Muscle of arm (tissue), 1 donor: ENCODE measurements at regions not wholly inside any gene's neighbourhood (a gene's known extent, or its start where the extent isn't known, plus 50 kb on each side); places are given as distances from the start of the nearest gene placed in this dataset.

Source experiments
- DNase-seq: peaks from one replicate; pipeline ENCODE4 v3.0.0-alpha.2; 2013

GRCh38 chr10:90326498-90327267, 531.2 kb downstream of the HTR7 start:
- DNase-seq, result no peak

GRCh38 chr10:90327611-90328010, 530.2 kb downstream of the HTR7 start:
- no peak for DNase-seq

GRCh38 chr10:90328459-90328858, 529.4 kb downstream of the HTR7 start:
- DNase-seq, result no peak

GRCh38 chr10:90328896-90329295, 528.9 kb downstream of the HTR7 start:
- DNase-seq, result no peak

- DNase-seq, result no peak
Measured at GRCh38 chr10:90337316-90337715, 520.5 kb downstream of the HTR7 start.

GRCh38 chr10:90342480-90342879, 515.4 kb downstream of the HTR7 start:
- DNase-seq, result no peak

- DNase-seq, result no peak
Measured at GRCh38 chr10:90344226-90344625, 513.6 kb downstream of the HTR7 start.

GRCh38 chr10:90347239-90347638, 510.6 kb downstream of the HTR7 start:
- no peak for DNase-seq

GRCh38 chr10:90350122-90350521, 507.7 kb downstream of the HTR7 start:
- no peak for DNase-seq

- no peak for DNase-seq
Measured at GRCh38 chr10:90352288-90352687, 505.6 kb downstream of the HTR7 start.

- no peak for DNase-seq
Measured at GRCh38 chr10:90354914-90355313, 502.9 kb downstream of the HTR7 start.

- DNase-seq, result no peak
Measured at GRCh38 chr10:90363799-90364483, 493.9 kb downstream of the HTR7 start.

- no peak for DNase-seq
Measured at GRCh38 chr10:90372451-90372850, 485.4 kb downstream of the HTR7 start.

GRCh38 chr10:90373911-90374310, 483.9 kb downstream of the HTR7 start:
- DNase-seq, result no peak

GRCh38 chr10:90378524-90379076, 479.2 kb downstream of the HTR7 start:
- DNase-seq, result no peak

- DNase-seq, result no peak
Measured at GRCh38 chr10:90381468-90381867, 476.4 kb downstream of the HTR7 start.

GRCh38 chr10:90389876-90390275, 468.0 kb downstream of the HTR7 start:
- DNase-seq, result no peak

GRCh38 chr10:90394311-90394710, 463.5 kb downstream of the HTR7 start:
- no peak for DNase-seq

GRCh38 chr10:90396721-90397120, 461.1 kb downstream of the HTR7 start:
- DNase-seq, result no peak

GRCh38 chr10:90398566-90398965, 459.3 kb downstream of the HTR7 start:
- no peak for DNase-seq

GRCh38 chr10:90399782-90400181, 458.1 kb downstream of the HTR7 start:
- DNase-seq, result no peak

GRCh38 chr10:90403211-90404000, 454.4 kb downstream of the HTR7 start:
- DNase-seq, result no peak
